Type B pancreatic cell (in vitro differentiated cells): ENCODE measurements at regions not wholly inside any gene's neighbourhood (a gene's known extent, or its start where the extent isn't known, plus 50 kb on each side); places are given as distances from the start of the nearest gene placed in this dataset.

ENCODE experiments used
- DNase-seq: peaks from one replicate; pipeline ENCODE4 v3.0.0; 2021; ENCODE audit warnings: mixed read lengths; ENCODE audit not compliant: unreplicated experiment; ENCODE audit errors: extremely low spot score
- H3K27ac Mint-ChIP-seq: 2 replicates; pipeline ENCODE4 v1.8.0; 2021; ENCODE audit warnings: mild to moderate bottlenecking, mixed read lengths
- H3K27me3 Mint-ChIP-seq: 2 replicates; pipeline ENCODE4 v1.8.0; 2021; ENCODE audit warnings: mixed read lengths
- H3K36me3 Mint-ChIP-seq: 2 replicates; pipeline ENCODE4 v1.8.0; 2021; ENCODE audit warnings: mixed read lengths
- H3K4me1 Mint-ChIP-seq: one replicate; pipeline ENCODE4 v1.8.0; 2021; ENCODE audit warnings: mixed read lengths; ENCODE audit not compliant: unreplicated experiment
- H3K4me3 Mint-ChIP-seq: 2 replicates; pipeline ENCODE4 v1.8.0; 2021; ENCODE audit warnings: mild to moderate bottlenecking, mixed read lengths
- H3K9me3 Mint-ChIP-seq: 2 replicates; pipeline ENCODE4 v1.8.0; 2021; ENCODE audit warnings: mixed read lengths
- CTCF ChIP-seq: fragments of 200-600 bp; sonication (generic); conservative IDR thresholded peaks from 2 replicates; pipeline ENCODE4 v1.5.0; 2021; ENCODE audit warnings: antibody characterized with exemption, mild to moderate bottlenecking

GRCh38 chr3:150259526-150260397, 148.3 kb upstream of the TSC22D2 start:
- Mint-ChIP-seq H3K36me3 (no peaks in the 10 kb centered on the region), H3K4me3 (no peak overlapping the region), H3K4me1 (peaks cover 14% of the 10 kb centered on the region), H3K9me3 (no peaks in the 10 kb centered on the region), H3K27ac (no peak overlapping the region), H3K27me3 (no peaks in the 10 kb centered on the region)
- TF ChIP-seq CTCF: no peak
- DNase-seq: no peak

- TF ChIP-seq CTCF: no peak
- Mint-ChIP-seq H3K4me3 (no peak overlapping the region), H3K27me3 (no peaks in the 10 kb centered on the region), H3K4me1 (peaks cover 16% of the 10 kb centered on the region), H3K27ac (no peak overlapping the region), H3K36me3 (no peaks in the 10 kb centered on the region), H3K9me3 (no peaks in the 10 kb centered on the region)
- DNase-seq: no peak
Measured at GRCh38 chr3:150256782-150257181, 151.3 kb upstream of the TSC22D2 start.

DNA sequence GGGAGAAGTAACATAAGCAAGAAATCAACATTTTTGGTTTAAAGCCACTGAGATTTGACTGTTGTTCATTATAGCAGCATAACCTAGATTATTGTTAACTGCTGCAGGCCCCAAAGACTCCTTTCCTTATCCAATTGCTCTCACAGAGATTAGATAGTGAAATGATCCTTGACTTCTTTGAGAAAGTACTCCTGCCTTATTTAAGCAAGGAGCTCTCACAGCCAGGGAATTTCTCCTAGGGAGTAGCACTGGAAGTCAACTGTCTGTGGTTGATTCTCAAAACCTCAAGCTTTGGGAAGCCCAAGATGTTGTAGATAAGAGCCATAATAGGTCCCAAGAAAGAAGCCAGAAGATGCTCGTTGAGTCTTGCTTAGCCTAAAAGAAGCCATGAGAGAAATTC, 151.8 kb upstream of the TSC22D2 start:
- Mint-ChIP-seq H3K27ac (no peak overlapping the region), H3K9me3 (no peaks in the 10 kb centered on the region), H3K4me1 (peaks cover 18% of the 10 kb centered on the region), H3K27me3 (no peaks in the 10 kb centered on the region), H3K4me3 (no peak overlapping the region), H3K36me3 (no peaks in the 10 kb centered on the region)
- no peak for TF ChIP-seq CTCF
- DNase-seq: no peak

- no peaks in the 10 kb centered on the region for H3K36me3 Mint-ChIP-seq
- no peaks in the 10 kb centered on the region for H3K9me3 Mint-ChIP-seq
- no peak for TF ChIP-seq CTCF
- H3K27ac Mint-ChIP-seq: no peak overlapping the region
- no peak for DNase-seq
- H3K4me1 Mint-ChIP-seq: peaks cover 18% of the 10 kb centered on the region
- no peaks in the 10 kb centered on the region for H3K27me3 Mint-ChIP-seq
- H3K4me3 Mint-ChIP-seq: no peak overlapping the region
Measured at GRCh38 chr3:150255826-150256225, 152.3 kb upstream of the TSC22D2 start.

GRCh38 chr3:150255413-150255812, 152.7 kb upstream of the TSC22D2 start:
- DNase-seq: no peak
- H3K4me3 Mint-ChIP-seq: no peak overlapping the region
- no peaks in the 10 kb centered on the region for H3K9me3 Mint-ChIP-seq
- no peaks in the 10 kb centered on the region for H3K27me3 Mint-ChIP-seq
- H3K27ac Mint-ChIP-seq: no peak overlapping the region
- no peaks in the 10 kb centered on the region for H3K36me3 Mint-ChIP-seq
- peaks cover 18% of the 10 kb centered on the region for H3K4me1 Mint-ChIP-seq
- TF ChIP-seq CTCF: no peak
